ENCODE measurements at regions not wholly inside any gene's neighbourhood (a gene's known extent, or its start where the extent isn't known, plus 50 kb on each side); places are given as distances from the start of the nearest gene placed in this dataset.
"Not testable (repeated sequence)": the region's sequence is repeated elsewhere in the genome, so short reads cannot be mapped to it uniquely, and the experiment has no call there.

- Histone ChIP-seq H3K4me3 (ENCODE audit: low read depth, low read length) (no peak overlapping the region), H3K4me1 (ENCODE audit: control insufficient read depth, insufficient read depth, low read length) (no peaks in the 10 kb centered on the region), H3K9me3 (ENCODE audit: control insufficient read depth, insufficient read depth, low read depth, low read length) (no peaks in the 10 kb centered on the region), H3K27ac (ENCODE audit: low read depth, low read length) (no peak overlapping the region; the same call in 1 of the 2 replicates), H3K36me3 (ENCODE audit: control insufficient read depth, insufficient read depth, low read length) (no peaks in the 10 kb centered on the region), H3K27me3 (ENCODE audit: control insufficient read depth, insufficient read depth, low read length) (no peaks in the 10 kb centered on the region), H3K9ac (ENCODE audit: low read length) (no peak overlapping the region)
Measured at GRCh38 chr4:17241835-17242234, 270.1 kb downstream of the QDPR start.

- no peak overlapping the region for H3K9ac ChIP-seq (ENCODE audit: low read length)
- H3K27ac ChIP-seq (ENCODE audit: low read depth, low read length) = no peak overlapping the region
- H3K4me1 ChIP-seq (ENCODE audit: control insufficient read depth, insufficient read depth, low read length) = no peaks in the 10 kb centered on the region
- no peaks in the 10 kb centered on the region for H3K36me3 ChIP-seq (ENCODE audit: control insufficient read depth, insufficient read depth, low read length)
- H3K27me3 ChIP-seq (ENCODE audit: control insufficient read depth, insufficient read depth, low read length) = no peaks in the 10 kb centered on the region
- H3K9me3 ChIP-seq (ENCODE audit: control insufficient read depth, insufficient read depth, low read depth, low read length) = no peaks in the 10 kb centered on the region
- H3K4me3 ChIP-seq (ENCODE audit: low read depth, low read length) = no peak overlapping the region
Measured at GRCh38 chr4:17238633-17239032, 273.3 kb downstream of the QDPR start.

GRCh38 chr4:17236686-17237085, 275.2 kb downstream of the QDPR start:
- H3K9ac ChIP-seq (ENCODE audit: low read length) = no peak overlapping the region
- no peak overlapping the region for H3K4me3 ChIP-seq (ENCODE audit: low read depth, low read length)
- H3K4me1 ChIP-seq (ENCODE audit: control insufficient read depth, insufficient read depth, low read length) = peaks cover 10% of the 10 kb centered on the region; the same call in 1 of the 2 replicates
- H3K27ac ChIP-seq (ENCODE audit: low read depth, low read length) = no peak overlapping the region
- no peaks in the 10 kb centered on the region for H3K9me3 ChIP-seq (ENCODE audit: control insufficient read depth, insufficient read depth, low read depth, low read length)
- no peaks in the 10 kb centered on the region for H3K36me3 ChIP-seq (ENCODE audit: control insufficient read depth, insufficient read depth, low read length)
- H3K27me3 ChIP-seq (ENCODE audit: control insufficient read depth, insufficient read depth, low read length) = no peaks in the 10 kb centered on the region

- Histone ChIP-seq H3K36me3 (ENCODE audit: control insufficient read depth, insufficient read depth, low read length) (no peaks in the 10 kb centered on the region), H3K27ac (ENCODE audit: low read depth, low read length) (no peak overlapping the region), H3K27me3 (ENCODE audit: control insufficient read depth, insufficient read depth, low read length) (no peaks in the 10 kb centered on the region), H3K9me3 (ENCODE audit: control insufficient read depth, insufficient read depth, low read depth, low read length) (no peaks in the 10 kb centered on the region), H3K9ac (ENCODE audit: low read length) (no peak overlapping the region), H3K4me3 (ENCODE audit: low read depth, low read length) (no peak overlapping the region), H3K4me1 (ENCODE audit: control insufficient read depth, insufficient read depth, low read length) (peaks cover 10% of the 10 kb centered on the region; the same call in 1 of the 2 replicates)
Measured at GRCh38 chr4:17234678-17235077, 277.2 kb downstream of the QDPR start.

- Histone ChIP-seq H3K36me3 (ENCODE audit: control insufficient read depth, insufficient read depth, low read length) (no peaks in the 10 kb centered on the region), H3K27ac (ENCODE audit: low read depth, low read length) (no peak overlapping the region), H3K4me3 (ENCODE audit: low read depth, low read length) (no peak overlapping the region), H3K9ac (ENCODE audit: low read length) (no peak overlapping the region), H3K27me3 (ENCODE audit: control insufficient read depth, insufficient read depth, low read length) (no peaks in the 10 kb centered on the region), H3K9me3 (ENCODE audit: control insufficient read depth, insufficient read depth, low read depth, low read length) (no peaks in the 10 kb centered on the region), H3K4me1 (ENCODE audit: control insufficient read depth, insufficient read depth, low read length) (peaks cover 10% of the 10 kb centered on the region; the same call in 1 of the 2 replicates)
Measured at GRCh38 chr4:17232566-17233253, 279.2 kb downstream of the QDPR start.

- not testable (repeated sequence) for H3K4me1 ChIP-seq (ENCODE audit: control insufficient read depth, insufficient read depth, low read length); H3K27ac ChIP-seq (ENCODE audit: low read depth, low read length); H3K9me3 ChIP-seq (ENCODE audit: control insufficient read depth, insufficient read depth, low read depth, low read length); H3K4me3 ChIP-seq (ENCODE audit: low read depth, low read length); H3K36me3 ChIP-seq (ENCODE audit: control insufficient read depth, insufficient read depth, low read length); H3K9ac ChIP-seq (ENCODE audit: low read length); H3K27me3 ChIP-seq (ENCODE audit: control insufficient read depth, insufficient read depth, low read length)
Measured at GRCh38 chr4:17231880-17232475, 279.9 kb downstream of the QDPR start.

GRCh38 chr4:17230727-17231126, 281.2 kb downstream of the QDPR start:
- Histone ChIP-seq H3K4me1 (ENCODE audit: control insufficient read depth, insufficient read depth, low read length) (peaks cover 10% of the 10 kb centered on the region; the same call in 1 of the 2 replicates), H3K36me3 (ENCODE audit: control insufficient read depth, insufficient read depth, low read length) (no peaks in the 10 kb centered on the region), H3K9ac (ENCODE audit: low read length) (no peak overlapping the region), H3K4me3 (ENCODE audit: low read depth, low read length) (no peak overlapping the region), H3K9me3 (ENCODE audit: control insufficient read depth, insufficient read depth, low read depth, low read length) (no peaks in the 10 kb centered on the region), H3K27me3 (ENCODE audit: control insufficient read depth, insufficient read depth, low read length) (no peaks in the 10 kb centered on the region), H3K27ac (ENCODE audit: low read depth, low read length) (no peak overlapping the region)

- Histone ChIP-seq H3K27me3 (ENCODE audit: control insufficient read depth, insufficient read depth, low read length) (no peaks in the 10 kb centered on the region), H3K4me1 (ENCODE audit: control insufficient read depth, insufficient read depth, low read length) (no peaks in the 10 kb centered on the region), H3K36me3 (ENCODE audit: control insufficient read depth, insufficient read depth, low read length) (no peaks in the 10 kb centered on the region), H3K4me3 (ENCODE audit: low read depth, low read length) (no peak overlapping the region), H3K27ac (ENCODE audit: low read depth, low read length) (no peak overlapping the region), H3K9ac (ENCODE audit: low read length) (no peak overlapping the region), H3K9me3 (ENCODE audit: control insufficient read depth, insufficient read depth, low read depth, low read length) (0 out of 2 replicates have a peak, but pooled peaks cover 3% of the 10 kb centered on the region)
Measured at GRCh38 chr4:17220816-17221215, 291.1 kb downstream of the QDPR start.

GRCh38 chr4:17218786-17219185, 293.1 kb downstream of the QDPR start:
- Histone ChIP-seq H3K36me3 (ENCODE audit: control insufficient read depth, insufficient read depth, low read length) (no peaks in the 10 kb centered on the region), H3K9ac (ENCODE audit: low read length) (no peak overlapping the region), H3K9me3 (ENCODE audit: control insufficient read depth, insufficient read depth, low read depth, low read length) (peaks cover 23% of the 10 kb centered on the region), H3K4me1 (ENCODE audit: control insufficient read depth, insufficient read depth, low read length) (no peaks in the 10 kb centered on the region), H3K4me3 (ENCODE audit: low read depth, low read length) (no peak overlapping the region), H3K27ac (ENCODE audit: low read depth, low read length) (no peak overlapping the region), H3K27me3 (ENCODE audit: control insufficient read depth, insufficient read depth, low read length) (no peaks in the 10 kb centered on the region)

GRCh38 chr4:17206829-17207801, 304.8 kb downstream of the QDPR start:
- H3K4me1 ChIP-seq (ENCODE audit: control insufficient read depth, insufficient read depth, low read length) = no peaks in the 10 kb centered on the region
- no peaks in the 10 kb centered on the region for H3K36me3 ChIP-seq (ENCODE audit: control insufficient read depth, insufficient read depth, low read length)
- H3K27me3 ChIP-seq (ENCODE audit: control insufficient read depth, insufficient read depth, low read length) = no peaks in the 10 kb centered on the region
- H3K9ac ChIP-seq (ENCODE audit: low read length) = no peak overlapping the region
- no peak overlapping the region for H3K4me3 ChIP-seq (ENCODE audit: low read depth, low read length)
- H3K9me3 ChIP-seq (ENCODE audit: control insufficient read depth, insufficient read depth, low read depth, low read length) = peaks cover 24% of the 10 kb centered on the region
- H3K27ac ChIP-seq (ENCODE audit: low read depth, low read length) = no peak overlapping the region

GRCh38 chr4:17204908-17205307, 306.5 kb upstream of the LDB2 start:
- Histone ChIP-seq H3K36me3 (ENCODE audit: control insufficient read depth, insufficient read depth, low read length) (no peaks in the 10 kb centered on the region), H3K4me1 (ENCODE audit: control insufficient read depth, insufficient read depth, low read length) (no peaks in the 10 kb centered on the region), H3K9me3 (ENCODE audit: control insufficient read depth, insufficient read depth, low read depth, low read length) (peaks cover 22% of the 10 kb centered on the region), H3K27ac (ENCODE audit: low read depth, low read length) (no peak overlapping the region), H3K9ac (ENCODE audit: low read length) (no peak overlapping the region), H3K27me3 (ENCODE audit: control insufficient read depth, insufficient read depth, low read length) (no peaks in the 10 kb centered on the region), H3K4me3 (ENCODE audit: low read depth, low read length) (no peak overlapping the region)

Data from HUES6 (cell line).